Germinal center (tissue), 1 donor: ENCODE measurements at regions not wholly inside any gene's neighbourhood (a gene's known extent, or its start where the extent isn't known, plus 50 kb on each side); places are given as distances from the start of the nearest gene placed in this dataset.
"Not testable (repeated sequence)": the region's sequence is repeated elsewhere in the genome, so short reads cannot be mapped to it uniquely, and the experiment has no call there.

ENCODE experiments used
- DNase-seq: peaks from one replicate; pipeline ENCODE4 v3.0.0; 2012; ENCODE audit warnings: mixed read lengths, low spot score

DNA sequence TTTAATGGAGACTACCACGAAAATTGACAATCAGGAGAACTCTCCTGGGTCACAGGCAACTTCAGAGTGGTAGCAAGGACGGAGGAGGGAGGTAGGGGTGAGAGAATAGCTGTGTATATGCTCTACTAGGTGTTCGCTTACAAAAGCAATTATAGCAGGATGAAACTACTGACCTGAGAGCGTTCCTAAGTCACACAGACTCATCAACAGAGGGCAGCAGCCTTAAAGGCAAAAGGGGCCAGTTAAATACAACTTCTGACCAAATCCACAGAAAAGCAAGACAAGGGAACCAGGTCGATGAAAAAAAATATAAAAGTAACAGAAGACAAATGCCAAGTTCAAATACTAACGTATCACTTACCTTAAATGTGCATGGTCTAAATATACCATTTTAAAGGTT, 894.6 kb downstream of the PLOD2 start:
- no peak for DNase-seq

GRCh38 chr3:145269106-145269505, 891.9 kb downstream of the PLOD2 start:
- DNase-seq: no peak

DNA sequence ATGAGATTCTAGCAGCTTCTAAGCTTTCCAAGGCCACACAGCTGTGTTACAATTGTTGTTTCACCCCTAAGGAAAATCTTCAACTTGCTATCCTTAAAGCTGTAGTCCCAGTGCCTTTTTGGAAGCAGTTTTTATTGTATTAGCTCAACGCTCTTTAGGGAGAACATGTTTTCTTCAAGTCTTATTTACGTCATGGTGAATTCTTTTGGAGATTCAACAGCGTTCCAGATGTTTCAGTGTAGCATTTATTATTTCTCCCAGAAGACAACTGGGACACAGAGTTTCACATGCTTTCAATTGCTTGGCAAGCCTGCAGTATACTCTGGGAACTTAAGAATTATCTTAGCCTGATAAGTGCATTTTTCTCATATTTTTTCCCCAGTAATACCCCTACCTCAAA, 888.3 kb downstream of the PLOD2 start:
- no peak for DNase-seq

DNA sequence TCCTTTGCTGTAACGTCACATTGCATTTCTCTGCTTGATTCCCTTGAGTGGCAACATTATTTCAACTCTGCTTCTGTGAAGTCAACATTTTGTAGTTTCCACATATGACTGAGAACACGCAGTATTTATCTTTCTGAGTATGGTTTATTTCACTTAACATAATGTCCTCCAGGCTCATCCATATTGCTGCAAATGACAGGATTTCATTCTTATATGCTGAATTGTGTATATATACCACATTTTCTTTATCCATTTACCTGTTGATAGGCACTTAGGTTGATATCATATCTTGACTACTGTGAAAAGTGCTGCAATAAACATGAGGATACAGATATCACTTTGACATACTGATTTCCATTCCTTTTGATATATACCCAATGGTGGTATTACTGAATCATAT, 878.5 kb downstream of the PLOD2 start:
- DNase-seq: no peak

GRCh38 chr3:145286937-145287336, 874.0 kb downstream of the PLOD2 start:
- DNase-seq: no peak

DNA sequence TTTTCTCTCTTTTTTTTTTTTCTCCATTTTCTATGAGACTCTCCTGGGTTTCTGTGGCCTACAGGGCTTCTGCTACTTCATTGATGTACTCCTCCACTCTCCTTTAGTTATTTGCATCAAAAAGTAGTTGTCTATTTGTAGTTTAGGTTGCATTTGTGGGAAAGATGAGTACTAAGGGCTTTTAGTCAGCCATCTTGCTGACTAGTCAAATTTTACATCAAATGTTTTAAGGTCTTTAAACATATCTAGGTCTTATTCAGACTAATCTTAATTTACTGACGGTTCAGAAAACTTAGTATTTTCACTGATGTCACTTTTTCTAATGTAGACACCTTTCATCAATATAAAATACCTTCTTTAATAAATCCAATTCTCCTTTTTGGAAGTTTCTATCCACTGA, 871.0 kb downstream of the PLOD2 start:
- no peak for DNase-seq

DNA sequence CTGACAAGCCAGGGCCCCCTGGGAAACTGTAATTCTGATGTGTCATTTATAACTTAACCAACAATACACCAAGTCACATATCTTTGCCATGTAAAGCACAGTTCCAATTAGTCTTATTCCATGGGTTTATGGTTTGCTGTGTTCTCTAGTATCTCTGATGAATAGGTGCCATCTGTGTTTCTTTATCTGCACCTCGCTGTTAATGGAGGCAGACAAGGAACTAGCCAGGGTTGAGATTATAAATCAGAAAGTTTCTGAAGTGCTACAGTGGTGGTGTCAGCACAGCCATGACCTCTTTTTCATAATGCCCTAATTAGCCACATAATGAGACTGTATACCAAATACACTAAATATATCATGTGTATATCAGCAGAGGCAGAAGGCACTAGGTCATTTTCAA, 866.4 kb downstream of the PLOD2 start:
- DNase-seq: no peak

DNA sequence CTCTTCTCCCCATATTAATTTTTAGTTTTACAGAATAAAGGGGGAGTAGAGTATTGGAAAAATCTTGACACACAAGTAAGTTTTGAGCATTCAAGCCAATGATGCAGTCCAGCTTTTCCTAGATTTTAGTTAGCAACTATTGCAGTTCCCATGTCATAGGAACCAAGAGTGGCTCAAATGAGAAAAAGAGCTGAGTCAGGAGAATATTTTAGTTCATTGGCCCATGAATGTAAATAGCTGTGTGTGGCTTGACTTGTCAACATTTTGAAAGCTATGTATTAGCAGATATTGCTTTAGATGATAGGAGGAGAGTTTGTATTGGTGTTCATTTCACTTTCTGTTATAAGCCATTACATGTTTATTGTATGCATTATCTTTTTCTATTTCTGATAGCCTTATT, 853.7 kb downstream of the PLOD2 start:
- no peak for DNase-seq

GRCh38 chr3:145313751-145314150, 847.2 kb downstream of the PLOD2 start:
- DNase-seq: no peak

- DNase-seq: not testable (repeated sequence)
These were observed 844.7 kb downstream of the PLOD2 start for GRCh38 chr3:145316253-145316652.

GRCh38 chr3:145326666-145327065, 834.3 kb downstream of the PLOD2 start:
- DNase-seq: no peak

- not testable (repeated sequence) for DNase-seq
These were observed 827.6 kb downstream of the PLOD2 start for GRCh38 chr3:145333427-145333826.

DNA sequence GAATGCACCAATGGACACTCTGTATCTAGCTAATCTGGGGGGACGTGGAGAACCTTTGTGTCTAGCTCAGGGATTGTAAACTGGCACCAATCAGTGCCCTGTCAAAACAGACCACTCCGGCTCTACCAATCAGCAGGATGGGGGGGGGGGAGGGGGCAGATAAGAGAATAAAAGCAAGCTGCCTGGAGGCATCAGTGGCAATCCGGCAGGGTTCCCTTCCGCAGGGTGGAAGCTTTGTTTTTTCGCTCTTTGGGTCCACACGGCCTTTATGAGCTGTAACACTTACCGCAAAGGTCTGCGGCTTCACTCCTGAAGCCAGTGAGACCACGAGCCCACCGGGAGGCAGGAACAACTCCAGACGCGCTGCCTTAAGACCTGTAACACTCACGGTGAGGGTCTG, 827.1 kb downstream of the PLOD2 start:
- no peak for DNase-seq

GRCh38 chr3:145355206-145355605, 805.8 kb downstream of the PLOD2 start:
- DNase-seq: no peak

- no peak for DNase-seq
These were observed 803.5 kb downstream of the PLOD2 start for GRCh38 chr3:145357453-145357852.

DNA sequence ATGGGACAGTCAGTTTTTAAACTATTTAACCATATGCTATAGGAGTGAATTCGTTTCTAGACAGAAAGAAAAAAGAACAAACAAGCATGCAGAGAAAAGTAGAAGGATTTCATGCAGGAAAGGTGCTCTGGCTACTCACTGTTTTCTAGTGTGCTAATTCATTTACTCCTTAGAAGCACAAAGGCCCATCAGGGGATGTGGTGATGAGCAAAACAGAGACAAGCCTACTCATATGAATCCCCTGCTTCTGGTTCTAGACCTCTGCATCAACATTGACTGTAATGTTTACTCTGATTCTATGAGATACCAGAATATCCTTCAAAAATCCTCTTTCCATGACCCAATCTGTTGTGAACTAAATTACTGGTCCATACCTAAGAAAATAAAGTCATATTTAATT, 801.9 kb downstream of the PLOD2 start:
- no peak for DNase-seq

- no peak for DNase-seq
These were observed 792.2 kb downstream of the PLOD2 start for GRCh38 chr3:145368748-145369147.

- no peak for DNase-seq
These were observed 790.1 kb downstream of the PLOD2 start for GRCh38 chr3:145370870-145371269.

GRCh38 chr3:145377301-145377700, 783.7 kb downstream of the PLOD2 start:
- no peak for DNase-seq

GRCh38 chr3:145383416-145383815, 777.6 kb downstream of the PLOD2 start:
- DNase-seq: no peak

- no peak for DNase-seq
These were observed 776.7 kb downstream of the PLOD2 start for GRCh38 chr3:145384307-145384706.

- DNase-seq: no peak
These were observed 773.8 kb downstream of the PLOD2 start for GRCh38 chr3:145387211-145387610.

DNA sequence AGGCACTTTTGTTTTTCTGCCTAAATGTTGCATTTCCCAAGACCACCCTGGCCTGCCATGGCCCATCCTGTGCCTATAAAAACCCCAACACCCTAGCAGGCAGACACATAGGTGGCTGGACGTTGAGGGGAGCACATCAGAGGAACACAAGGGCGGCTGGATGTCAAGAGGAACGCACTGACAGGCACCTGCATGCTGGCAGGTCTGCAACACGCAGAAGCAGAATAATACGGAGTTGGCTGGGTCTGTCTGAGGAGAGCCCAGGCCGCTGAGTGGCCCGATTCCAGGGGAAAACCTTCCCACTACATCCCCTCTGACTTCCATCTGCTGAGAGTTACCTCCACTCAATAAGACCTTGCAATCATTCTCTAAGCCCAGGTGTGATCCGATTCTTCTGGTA, 765.6 kb downstream of the PLOD2 start:
- DNase-seq: no peak

DNA sequence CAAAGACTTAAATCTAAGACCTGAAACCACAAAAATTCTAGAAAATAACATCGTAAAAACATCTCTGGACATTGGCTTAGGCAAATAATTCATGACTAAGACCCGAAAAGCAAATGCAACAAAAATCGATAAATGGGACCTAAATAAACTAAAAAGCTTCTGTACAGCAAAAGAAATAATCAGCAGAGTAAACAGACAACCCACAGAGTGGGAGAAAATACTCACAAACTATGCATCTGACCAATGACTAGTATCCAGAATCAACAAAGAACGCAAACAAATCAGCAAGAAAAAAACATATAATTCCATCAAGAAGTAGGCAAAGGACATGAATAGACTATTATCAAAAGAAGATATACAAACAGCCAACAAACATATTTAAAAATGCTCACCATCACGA, 749.4 kb downstream of the PLOD2 start:
- no peak for DNase-seq

GRCh38 chr3:145417678-145418077, 743.3 kb downstream of the PLOD2 start:
- no peak for DNase-seq
